Endometrial microvascular endothelial cells (primary cell): ENCODE measurements at regions not wholly inside any gene's neighbourhood (a gene's known extent, or its start where the extent isn't known, plus 50 kb on each side); places are given as distances from the start of the nearest gene placed in this dataset.
"Not testable (repeated sequence)": the region's sequence is repeated elsewhere in the genome, so short reads cannot be mapped to it uniquely, and the experiment has no call there.

Source experiments
- in situ Hi-C: cut with HindIII; loops from 2 replicates; pipeline ENCODE4 v1.10.0; 2017; ENCODE audit warnings: low sequenced_read_pairs, low pct_unique_long_range_greater_than_20kb; ENCODE audit errors: inconsistent ontology term

DNA sequence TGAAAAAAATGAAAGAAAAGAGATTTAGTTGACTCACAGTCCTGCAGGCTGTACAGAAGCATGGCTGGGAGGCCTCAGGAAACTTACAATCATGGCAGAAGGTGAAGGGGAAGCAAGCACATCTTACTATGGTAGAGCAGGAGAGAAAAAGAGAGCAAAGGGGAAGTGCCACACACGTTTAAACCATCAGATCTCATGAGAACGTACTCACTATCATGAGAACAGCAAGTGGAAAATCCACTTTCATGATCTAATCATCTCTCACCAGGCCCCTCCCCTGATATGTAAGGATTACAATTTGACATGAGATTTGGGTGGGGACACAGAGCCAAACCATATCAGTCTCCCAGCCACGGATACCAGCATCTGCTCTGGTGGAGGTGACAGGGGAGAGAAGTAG lies 50.8 kb upstream of the CPOX start:
- in situ Hi-C loops: no loop called here

DNA sequence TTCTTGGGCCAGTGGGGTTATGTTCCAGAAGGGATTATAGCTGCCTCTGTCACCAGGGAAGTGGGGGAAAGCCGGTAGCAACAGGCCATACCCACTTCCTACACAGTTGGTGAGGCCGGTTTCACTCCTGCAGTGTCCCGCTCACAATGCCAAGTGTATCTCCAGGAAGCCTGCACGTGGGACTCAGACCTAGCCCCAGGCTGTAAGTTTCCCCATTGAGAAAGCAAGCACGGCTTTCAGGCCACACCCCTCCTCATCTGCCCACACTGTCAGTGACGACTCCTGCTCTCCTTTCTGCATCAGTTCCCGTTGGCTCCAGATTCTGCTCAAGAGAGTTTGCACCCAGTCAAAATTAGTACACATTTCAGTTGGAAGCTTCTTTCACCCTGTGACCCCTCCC lies 51.6 kb upstream of the CPOX start:
- in situ Hi-C loops: no loop called here

DNA sequence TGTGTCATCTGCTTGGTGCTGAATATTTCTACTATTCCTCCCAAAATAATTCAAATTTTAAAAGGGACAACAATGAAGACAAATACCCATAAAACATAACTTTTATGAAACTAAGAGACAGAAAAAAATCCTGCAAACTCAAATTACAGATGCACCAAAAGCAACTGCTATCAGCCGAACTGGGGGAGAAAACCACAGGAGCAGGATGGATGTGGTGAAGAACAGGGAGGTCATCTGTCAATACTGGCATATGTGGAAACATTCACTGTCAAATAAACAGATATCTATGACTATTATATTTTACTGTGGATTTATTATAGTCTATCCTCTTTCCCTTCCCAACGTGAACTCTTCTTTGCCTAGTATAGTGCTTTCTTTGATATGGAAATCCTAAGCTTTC lies 53.3 kb upstream of the CPOX start:
- in situ Hi-C loops: no loop called here

DNA sequence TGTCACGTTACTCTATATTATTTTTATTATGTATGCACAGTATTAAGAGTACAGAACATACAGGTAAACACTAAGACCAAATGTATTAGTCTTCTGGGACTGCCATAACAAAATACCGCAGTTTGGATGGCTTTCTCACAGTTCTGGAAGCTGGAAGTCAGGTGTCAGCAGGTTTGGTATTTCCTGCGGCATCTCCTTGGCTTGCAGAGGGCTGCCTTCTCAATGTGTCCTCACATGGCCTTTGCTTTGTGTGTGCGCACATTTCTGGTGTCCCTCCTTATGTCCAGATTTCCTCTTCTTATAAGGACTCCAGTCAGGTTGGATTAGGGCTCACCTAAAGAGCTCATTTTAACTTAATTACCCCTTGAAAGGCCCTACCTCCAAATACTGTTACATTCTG lies 53.8 kb upstream of the CPOX start:
- in situ Hi-C loops: no loop called here

DNA sequence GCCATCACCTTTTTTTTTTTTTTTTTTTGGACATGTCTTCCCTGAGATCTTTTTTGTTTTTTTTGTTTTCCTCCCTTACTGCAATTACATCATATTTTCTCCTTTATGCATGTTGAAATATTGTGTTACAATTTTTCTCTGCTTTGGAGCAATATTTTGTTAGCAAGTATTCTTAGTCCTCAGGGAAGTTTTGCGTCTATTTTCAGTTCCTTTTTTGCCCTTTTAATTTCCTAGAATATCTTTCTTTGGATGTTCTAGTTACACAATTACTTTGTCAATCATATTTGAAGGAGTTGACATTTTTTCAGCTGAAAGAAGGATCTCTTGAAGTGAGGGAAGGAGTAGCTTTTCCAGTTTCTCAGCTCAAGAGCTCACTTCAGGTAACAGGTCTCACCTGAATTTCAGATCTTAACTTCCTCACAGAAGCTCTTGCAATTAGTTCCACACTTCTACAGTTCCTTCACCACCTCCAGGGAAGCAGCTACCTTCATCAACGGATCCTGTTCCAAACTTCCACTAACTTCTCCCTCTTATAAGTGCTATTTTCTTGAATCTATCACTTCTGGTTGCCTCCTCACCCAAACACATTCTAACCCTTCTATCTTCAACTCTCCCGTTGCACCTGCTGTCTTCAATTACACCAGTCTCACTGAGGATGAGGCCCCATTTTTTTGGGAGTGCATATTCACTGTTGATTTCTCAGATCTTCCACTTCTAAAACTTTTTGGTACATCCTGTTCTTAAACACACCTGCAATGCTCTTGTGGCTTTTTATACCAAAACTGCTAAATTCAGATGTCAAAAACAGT lies 57.8 kb upstream of the CPOX start:
- in situ Hi-C loops: no loop called here

DNA sequence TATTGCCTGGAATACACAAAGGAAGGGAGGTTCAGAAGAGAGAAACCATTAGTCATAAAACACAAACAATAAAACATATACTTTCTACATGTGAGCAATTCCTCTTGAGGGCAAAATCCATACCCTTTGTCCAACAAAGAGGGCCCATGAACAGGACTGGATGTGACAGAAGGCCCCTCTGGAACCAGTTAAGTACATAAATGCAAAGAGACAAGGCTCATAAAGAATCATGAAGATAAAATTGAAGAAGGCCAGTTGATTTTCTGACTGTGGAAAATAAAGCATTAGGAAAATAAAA lies 58.3 kb upstream of the CPOX start:
- in situ Hi-C loops: no loop called here

DNA sequence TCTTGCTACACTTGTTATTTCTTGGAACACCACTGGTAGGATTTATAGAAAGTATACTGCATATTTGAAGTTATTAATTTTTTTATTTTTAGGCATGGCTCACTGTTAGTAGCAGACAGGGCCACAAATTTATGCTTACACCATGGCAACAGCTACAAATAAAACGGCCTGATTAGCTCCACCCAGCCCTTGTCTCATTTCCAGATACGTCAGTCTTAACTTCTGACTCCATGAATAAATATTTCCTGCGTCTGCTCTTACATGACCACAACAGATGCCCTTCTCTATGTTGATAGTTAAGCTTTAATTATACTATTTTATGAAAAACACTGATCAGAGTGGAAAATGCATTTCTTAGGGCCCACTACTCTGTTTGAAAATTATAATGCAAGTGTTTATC lies 62.3 kb upstream of the CPOX start:
- in situ Hi-C loops: no loop called here

DNA sequence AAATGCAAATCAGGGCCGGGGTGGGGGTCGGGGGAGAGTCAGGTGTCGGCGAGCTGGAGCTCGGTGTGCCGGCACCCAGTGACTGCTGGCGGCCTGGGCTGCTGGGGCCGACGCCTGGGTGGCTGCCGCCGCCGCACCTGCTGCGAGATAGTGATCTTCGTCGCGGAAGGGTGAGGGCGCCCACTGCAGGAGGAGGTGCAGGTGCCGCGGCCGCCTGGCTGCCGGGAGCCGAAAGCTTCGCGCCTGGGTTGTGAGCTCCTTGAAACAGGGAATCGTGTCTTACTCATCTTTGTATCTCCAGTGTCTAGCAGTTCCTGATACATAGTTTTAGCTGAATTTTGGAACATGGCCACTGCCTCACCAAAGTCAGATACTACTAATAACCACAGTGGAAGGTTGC lies 64.0 kb upstream of the CPOX start:
- in situ Hi-C loops: no loop called here

DNA sequence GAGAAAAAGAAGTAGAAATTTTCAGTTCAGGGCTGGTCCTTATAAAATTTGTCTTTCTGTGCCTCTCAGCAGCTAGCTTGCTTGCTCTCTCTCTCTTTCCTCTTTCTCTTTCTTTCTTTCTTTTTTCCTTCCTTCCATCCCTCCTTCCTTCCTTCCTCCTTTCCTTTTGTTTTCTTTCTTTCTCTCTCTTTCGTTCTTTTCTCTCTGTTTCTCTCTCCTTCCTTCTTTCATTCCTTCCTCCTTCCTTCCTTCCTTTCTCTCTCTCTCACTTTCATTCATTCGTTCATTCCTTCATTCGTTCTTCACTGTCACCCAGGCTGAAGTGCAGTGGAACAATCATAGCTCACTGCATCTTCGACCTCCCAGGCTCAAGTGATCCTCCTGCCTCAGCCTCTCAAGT lies 69.3 kb upstream of the CPOX start:
- in situ Hi-C loops: no loop called here

DNA sequence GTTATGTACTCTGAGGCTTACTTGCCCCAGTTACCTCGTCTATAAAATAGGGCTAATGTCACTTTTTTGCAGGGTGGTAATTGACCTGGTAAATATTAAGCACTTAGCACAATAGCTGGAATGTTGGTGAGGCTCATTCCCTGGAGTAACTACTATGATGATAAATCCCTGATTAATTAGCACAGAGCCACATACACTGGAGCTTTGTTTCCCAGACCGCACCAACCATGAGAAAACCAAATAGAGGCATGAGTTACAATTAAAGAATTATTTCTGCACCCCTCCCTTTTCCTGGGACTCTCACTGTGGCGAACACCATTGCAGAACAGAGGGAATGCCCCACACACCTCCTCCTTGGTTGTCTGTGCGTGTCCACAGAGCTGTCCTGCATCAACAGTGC lies 76.6 kb upstream of the CPOX start:
- in situ Hi-C loops: no loop called here

DNA sequence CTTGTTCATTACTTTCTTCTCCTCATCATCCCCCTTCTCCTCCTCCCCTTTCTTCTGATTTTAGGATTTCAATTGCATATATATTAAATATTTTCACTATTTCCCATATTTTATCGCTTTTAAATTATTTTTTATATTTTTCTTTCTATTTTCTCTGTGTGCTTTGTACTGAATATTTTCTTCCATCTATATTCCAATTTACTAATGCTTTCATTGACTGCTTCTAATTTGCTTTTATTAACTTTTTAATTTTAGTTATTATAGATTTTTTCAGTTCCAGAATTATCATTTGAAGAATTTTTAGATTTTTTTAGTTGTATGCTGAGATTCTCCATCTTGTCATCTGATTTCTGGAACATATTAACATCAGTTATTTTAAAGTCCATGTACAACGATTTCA lies 83.2 kb upstream of the ST3GAL6 start:
- in situ Hi-C loops: no loop called here

DNA sequence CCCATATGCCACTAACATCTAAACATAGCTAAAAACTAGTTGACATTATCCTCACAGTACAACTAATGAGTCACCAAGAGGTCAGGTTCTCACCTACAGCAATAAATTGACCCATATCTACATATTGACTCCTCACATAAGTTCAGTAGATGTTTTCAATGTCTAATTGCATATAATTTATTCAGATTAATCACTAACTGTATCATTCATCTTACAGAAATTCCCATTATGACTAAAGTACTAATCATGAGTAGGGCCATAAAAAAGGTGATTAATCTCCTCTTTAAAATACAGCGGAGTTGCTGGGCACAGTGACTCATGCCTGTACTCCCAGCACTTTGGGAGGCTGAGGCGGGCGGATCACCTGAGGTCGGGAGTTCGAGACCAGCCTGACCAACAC lies 82.4 kb upstream of the ST3GAL6 start:
- in situ Hi-C loops: no loop called here

DNA sequence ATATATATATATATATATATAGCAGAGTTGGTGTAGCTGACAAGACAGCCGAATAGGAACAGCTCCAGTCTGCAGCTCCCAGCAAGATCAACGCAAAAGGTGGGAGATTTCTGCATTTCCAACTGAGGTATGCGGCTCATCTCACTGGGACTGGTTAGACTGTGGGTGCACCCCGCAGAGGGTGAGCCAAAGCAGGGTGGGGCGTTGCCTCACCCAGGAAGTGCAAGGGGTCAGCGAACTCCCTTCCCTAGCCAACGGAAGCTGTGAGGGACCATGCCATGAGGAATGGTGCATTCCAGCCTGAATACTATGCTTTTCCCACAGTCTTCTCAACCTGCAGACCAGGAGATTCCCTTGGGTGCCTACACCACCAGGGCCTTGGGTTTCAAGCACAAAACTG lies 81.7 kb upstream of the ST3GAL6 start:
- in situ Hi-C loops: no loop called here

DNA sequence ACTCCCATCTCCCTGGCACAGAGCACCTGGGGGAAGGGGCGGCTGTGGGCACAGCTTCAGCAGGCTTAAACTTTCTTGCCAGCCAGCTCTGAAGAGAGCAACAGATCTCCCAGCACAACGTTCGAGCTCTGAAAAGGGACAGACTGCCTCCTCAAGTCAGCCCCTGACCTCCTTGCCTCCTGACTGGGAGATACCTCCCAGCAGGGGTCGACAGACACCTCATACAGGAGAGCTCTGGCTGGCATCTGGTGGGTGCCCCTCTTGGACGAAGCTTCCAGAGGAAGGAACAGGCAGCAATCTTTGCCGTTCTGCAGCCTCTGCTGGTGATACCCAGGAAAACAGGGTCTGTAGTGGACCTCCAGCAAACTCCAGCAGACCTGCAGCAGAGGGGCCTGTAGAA lies 80.7 kb upstream of the ST3GAL6 start:
- in situ Hi-C loops: not testable (repeated sequence)

DNA sequence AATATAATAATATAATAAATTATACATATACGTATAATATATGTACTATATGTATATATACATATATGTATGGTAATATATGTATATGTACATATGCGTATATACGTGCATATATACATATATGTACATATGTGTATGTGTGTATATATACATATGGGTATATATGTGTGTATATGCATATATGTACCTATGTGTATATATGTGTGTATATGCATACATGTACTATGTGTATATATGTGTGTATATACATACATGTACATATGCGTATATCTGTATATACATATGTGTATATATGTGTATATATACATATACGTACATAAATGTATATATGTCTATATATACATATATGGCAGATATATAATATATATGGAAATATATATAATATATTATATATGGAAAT lies 74.8 kb upstream of the ST3GAL6 start:
- in situ Hi-C loops: no loop called here

DNA sequence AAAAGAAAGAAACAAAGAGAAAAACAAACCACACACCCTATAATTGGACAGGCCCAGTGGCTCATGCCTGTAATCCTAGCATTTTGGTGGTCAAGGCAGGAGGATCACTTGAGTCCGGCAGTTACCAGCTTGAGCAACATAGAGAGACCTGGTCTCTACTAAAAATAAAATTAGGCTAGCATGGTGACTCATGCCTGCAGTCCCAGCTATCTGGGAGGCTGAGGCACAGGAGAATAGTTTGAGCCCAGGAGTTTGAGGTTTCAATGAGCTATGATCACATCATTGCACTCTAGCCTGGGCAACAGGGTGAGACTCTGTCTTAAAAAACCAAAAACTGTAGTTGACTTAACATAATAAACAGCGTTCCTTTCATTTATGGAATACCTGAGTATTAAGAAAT lies 72.3 kb upstream of the ST3GAL6 start:
- in situ Hi-C loops: no loop called here

DNA sequence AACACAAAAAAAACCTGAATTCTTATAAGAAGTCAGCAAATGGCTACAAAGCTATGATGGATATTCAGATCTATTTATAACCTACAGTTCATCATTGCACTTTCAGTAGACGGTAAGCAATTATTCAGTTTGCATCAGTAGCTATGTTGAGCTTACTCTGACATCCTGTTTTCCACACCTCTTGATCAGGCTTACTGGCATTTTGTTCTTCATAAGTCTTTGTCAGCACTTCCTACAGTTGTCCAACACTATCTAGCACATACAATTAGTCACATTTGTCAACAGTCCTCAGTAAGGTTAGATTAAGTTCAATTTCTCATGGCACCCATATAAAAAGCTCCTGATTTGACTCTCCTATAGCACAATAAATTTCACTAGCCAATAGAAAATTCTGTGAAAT lies 71.2 kb upstream of the ST3GAL6 start:
- in situ Hi-C loops: no loop called here

DNA sequence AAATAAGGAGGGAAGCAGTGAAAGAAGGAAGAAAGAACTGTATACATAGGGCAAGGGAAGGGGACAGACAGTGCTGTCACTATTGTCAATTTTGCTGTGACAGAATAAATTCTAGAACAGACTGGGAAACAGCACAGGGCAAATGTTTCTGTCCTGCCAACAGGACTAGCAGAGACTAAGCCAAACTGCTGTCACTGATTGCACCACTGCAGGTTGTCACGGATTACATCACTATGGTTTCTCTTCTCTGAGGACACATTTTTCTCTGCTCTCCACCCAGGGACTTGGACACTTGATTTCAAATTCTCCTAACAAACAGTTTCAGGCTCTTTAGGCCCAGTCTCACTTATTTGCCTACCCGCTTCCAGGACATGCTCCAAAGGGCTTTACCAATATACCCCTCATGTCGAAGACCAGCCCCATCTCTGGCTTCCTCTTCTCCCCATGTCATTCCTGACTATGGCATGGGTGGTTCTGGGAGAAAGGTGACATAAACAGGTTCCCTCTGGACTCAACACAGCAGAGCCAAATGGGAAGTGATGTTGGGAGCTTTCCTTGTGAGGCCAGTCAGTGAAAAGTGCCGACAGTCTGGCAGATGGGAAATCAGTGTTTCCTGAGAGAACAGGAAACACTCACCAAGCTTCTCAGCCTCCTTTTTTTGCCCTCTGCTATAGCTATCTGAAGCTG lies 70.2 kb upstream of the ST3GAL6 start:
- in situ Hi-C loops: no loop called here

DNA sequence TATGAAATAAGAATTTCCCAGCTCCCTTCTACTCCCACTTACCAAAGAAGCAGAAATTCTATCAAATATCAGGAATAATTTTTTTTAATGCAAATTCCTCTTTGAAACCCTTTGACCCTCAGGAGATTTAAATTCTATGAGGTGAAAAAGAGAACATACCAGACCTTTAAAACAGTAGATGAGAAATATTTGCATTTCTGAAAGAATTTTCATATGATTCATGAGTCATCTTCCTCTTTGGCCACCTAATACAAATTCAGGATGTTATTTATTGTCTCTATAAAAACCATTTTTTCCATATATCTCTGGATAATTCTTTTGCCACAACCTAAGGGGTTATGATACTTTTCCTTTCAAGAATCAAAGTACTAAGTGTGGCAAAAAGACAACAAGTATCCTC lies 67.3 kb upstream of the ST3GAL6 start:
- in situ Hi-C loops: no loop called here

DNA sequence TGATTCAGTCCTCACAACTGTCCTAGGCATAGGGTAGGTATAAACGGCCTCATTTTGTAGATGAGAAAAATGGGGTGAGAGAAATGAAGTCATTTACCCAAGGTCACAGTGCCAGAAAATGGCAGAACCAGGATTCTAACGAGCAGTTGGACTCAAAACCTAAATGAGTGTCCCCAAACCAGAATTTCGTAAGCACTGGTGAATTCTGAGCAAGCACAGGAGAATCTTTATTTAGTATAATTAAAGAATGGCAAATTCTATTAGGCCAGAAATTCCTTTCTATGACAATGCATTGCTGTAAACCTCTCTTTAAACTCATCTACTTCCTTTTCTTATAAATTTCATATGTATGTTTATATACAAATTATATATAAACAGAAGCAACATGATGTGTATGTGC lies 66.8 kb upstream of the ST3GAL6 start:
- in situ Hi-C loops: not testable (repeated sequence)

DNA sequence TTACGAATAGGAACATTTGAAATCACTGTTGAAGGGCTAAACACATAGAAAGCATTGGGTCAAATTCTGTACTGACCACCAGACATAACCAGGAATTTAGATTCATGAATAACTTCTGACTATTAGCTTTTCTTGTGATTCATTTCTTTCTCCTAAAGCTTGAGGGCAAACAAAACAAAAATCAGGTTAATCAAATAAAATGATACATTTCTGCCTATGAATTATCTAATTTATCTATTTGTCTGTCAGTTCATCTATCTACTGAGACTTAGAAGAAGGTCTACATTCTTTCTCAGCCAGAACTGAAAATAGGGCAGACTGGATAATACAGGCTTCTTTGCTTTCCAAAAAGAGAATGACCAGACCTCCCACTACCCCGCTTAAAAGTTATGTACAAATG lies 65.9 kb upstream of the ST3GAL6 start:
- in situ Hi-C loops: no loop called here
